ENCODE measurements at regions not wholly inside any gene's neighbourhood (a gene's known extent, or its start where the extent isn't known, plus 50 kb on each side); places are given as distances from the start of the nearest gene placed in this dataset.

GRCh38 chr5:93087326-93087725 lies 493.7 kb downstream of the NR2F1-AS1 start:
- TF ChIP-seq POLR2AphosphoS5 (IDR thresholded peaks at IDR 0.05; ENCODE audit: low read depth) (no peak), CTCF (conservative IDR thresholded peaks at IDR 0.05; ENCODE audit: low read depth in 2 of 2) (no peak), EZH2 (IDR thresholded peaks at IDR 0.05; ENCODE audit: low read depth, unreplicated experiment) (no peak), NANOG (IDR thresholded peaks at IDR 0.05; ENCODE audit: borderline replicate concordance) (no peak), REST (IDR thresholded peaks at IDR 0.05; ENCODE audit: unreplicated experiment) (no peak), ZNF331 (CRISPR knock-in tag; IDR thresholded peaks at IDR 0.05; ENCODE audit: low read depth) (no peak)

All from GM23338 (cell line).